ENCODE measurements at regions not wholly inside any gene's neighbourhood (a gene's known extent, or its start where the extent isn't known, plus 50 kb on each side); places are given as distances from the start of the nearest gene placed in this dataset.

GRCh38 chr3:194890091-194890490 is 204.4 kb downstream of the FAM43A start:
- DNase-seq (ENCODE audit: low read depth, low spot score), result no peak
- no peak for TF ChIP-seq POLR2AphosphoS5 (IDR thresholded peaks at IDR 0.05; ENCODE audit: low read depth, low read length)
- no peak for TF ChIP-seq SIN3A (IDR thresholded peaks at IDR 0.05; ENCODE audit: borderline replicate concordance, insufficient read depth, low read depth, low read length)
- TF ChIP-seq REST (IDR thresholded peaks at IDR 0.05; ENCODE audit: insufficient read depth in 1 of 2, low read depth in 2 of 2, low read length in 1 of 2), result no peak
- no peak for TF ChIP-seq CTCF (IDR thresholded peaks at IDR 0.05)
- TF ChIP-seq TCF7L2 (IDR thresholded peaks at IDR 0.05; ENCODE audit: low read depth, low read length), result no peak
- in situ Hi-C loops (cut with HindIII; ENCODE audit: low pct_unique_long_range_greater_than_20kb, low sequenced_read_pairs) (no loop called here), intact Hi-C loops (cut with micrococcal nuclease; ENCODE audit: unreplicated experiment) (no loop called here)
- Histone ChIP-seq H3K27ac (ENCODE audit: low read length) (no peak overlapping the region), H3K36me3 (ENCODE audit: control insufficient read depth, insufficient read depth, low read length) (no peaks in the 10 kb centered on the region), H3K4me3 (ENCODE audit: low read depth in 2 of 2, low read length in 2 of 2) (no peak overlapping the region), H3K9me3 (ENCODE audit: control insufficient read depth, insufficient read depth, low read depth, low read length) (no peaks in the 10 kb centered on the region), H3K27me3 (ENCODE audit: control insufficient read depth, insufficient read depth, low read length) (no peaks in the 10 kb centered on the region), H3K4me1 (ENCODE audit: control insufficient read depth, insufficient read depth, low read length) (no peaks in the 10 kb centered on the region)
- ChIA-PET POLR2A (no interaction called here), CTCF (no interaction called here)
- BruUV-seq (replicated peaks), result no TSS peak
- ATAC-seq, result no peak

- Histone ChIP-seq H3K36me3 (ENCODE audit: control insufficient read depth, insufficient read depth, low read length) (no peaks in the 10 kb centered on the region), H3K4me3 (ENCODE audit: low read depth in 2 of 2, low read length in 2 of 2) (no peak overlapping the region), H3K27ac (ENCODE audit: low read length) (no peak overlapping the region), H3K27me3 (ENCODE audit: control insufficient read depth, insufficient read depth, low read length) (no peaks in the 10 kb centered on the region), H3K9me3 (ENCODE audit: control insufficient read depth, insufficient read depth, low read depth, low read length) (no peaks in the 10 kb centered on the region), H3K4me1 (ENCODE audit: control insufficient read depth, insufficient read depth, low read length) (no peaks in the 10 kb centered on the region)
- no TSS peak for BruUV-seq (replicated peaks)
- ChIA-PET POLR2A (no interaction called here), CTCF (no interaction called here)
- DNase-seq (ENCODE audit: low read depth, low spot score) (no peak), ATAC-seq (no peak)
- TF ChIP-seq TCF7L2 (IDR thresholded peaks at IDR 0.05; ENCODE audit: low read depth, low read length) (no peak), REST (IDR thresholded peaks at IDR 0.05; ENCODE audit: insufficient read depth in 1 of 2, low read depth in 2 of 2, low read length in 1 of 2) (no peak), CTCF (IDR thresholded peaks at IDR 0.05) (no peak), SIN3A (IDR thresholded peaks at IDR 0.05; ENCODE audit: borderline replicate concordance, insufficient read depth, low read depth, low read length) (no peak), POLR2AphosphoS5 (IDR thresholded peaks at IDR 0.05; ENCODE audit: low read depth, low read length) (no peak)
- in situ Hi-C loops (cut with HindIII; ENCODE audit: low pct_unique_long_range_greater_than_20kb, low sequenced_read_pairs) (no loop called here), intact Hi-C loops (cut with micrococcal nuclease; ENCODE audit: unreplicated experiment) (no loop called here)
Measured at GRCh38 chr3:194893121-194893987, 207.7 kb downstream of the FAM43A start.

All from Panc1 (cell line).